ENCODE measurements at regions not wholly inside any gene's neighbourhood (a gene's known extent, or its start where the extent isn't known, plus 50 kb on each side); places are given as distances from the start of the nearest gene placed in this dataset.

DNA sequence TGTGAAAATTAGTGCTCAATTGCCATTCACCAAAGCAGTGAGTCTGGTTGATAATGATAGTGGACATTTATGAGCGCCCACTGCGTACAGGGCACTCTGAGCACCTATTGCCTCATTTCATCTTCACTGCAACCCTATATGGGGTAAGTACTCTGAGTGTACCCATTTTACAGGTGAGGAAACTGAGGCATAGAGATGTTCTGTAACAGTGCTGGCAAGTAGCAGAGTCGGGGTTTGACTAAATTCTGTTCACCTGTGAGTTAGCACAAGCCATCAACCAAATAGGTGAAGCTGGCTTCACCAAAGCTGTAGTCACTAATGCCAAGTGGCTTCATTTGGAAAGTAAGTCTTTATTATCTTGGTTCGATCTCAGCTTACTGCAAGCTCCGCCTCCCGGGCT is 135.8 kb downstream of the SPAG6 start:
- H4K5ac ChIP-seq (ENCODE audit: low read depth, low read length), result no peak overlapping the region
- H3K36me3 ChIP-seq (ENCODE audit: control insufficient read depth, insufficient read depth, low read length), result no peaks in the 10 kb centered on the region
- ChIA-PET CTCF (no interaction called here), POLR2A (ENCODE audit: unreplicated experiment) (no interaction called here)
- H2BK15ac ChIP-seq (ENCODE audit: low read depth, low read length), result no peak overlapping the region
- no peaks in the 10 kb centered on the region for H3K4me1 ChIP-seq (ENCODE audit: control insufficient read depth, insufficient read depth, low read length)
- intact Hi-C loops (cut with micrococcal nuclease), result no loop called here
- 40% methylated on average over 1 of the region's 6 CpGs; no CpG with 5 or more reads in 1 of the 2 experiments for WGBS, 2 experiments (ENCODE audit: extremely low coverage in 2 of 2, insufficient read length in 1 of 2)
- H3K14ac ChIP-seq (replicated peaks; ENCODE audit: low read depth, low read length), result no peak overlapping the region
- no peak overlapping the region for H2AK5ac ChIP-seq (ENCODE audit: low read depth, low read length)
- H2AK9ac ChIP-seq (replicated peaks; ENCODE audit: low read depth, low read length, poor library complexity), result no peak overlapping the region
- peaks cover 6% of the 10 kb centered on the region; the same call in 1 of the 2 replicates for H3K9me3 ChIP-seq (ENCODE audit: control insufficient read depth, insufficient read depth, low read length)
- H3K56ac ChIP-seq (ENCODE audit: extremely low read depth, insufficient read depth, low read length), result no peak overlapping the region
- H3K18ac ChIP-seq (ENCODE audit: low read depth, low read length), result no peak overlapping the region
- H3K27me3 ChIP-seq (ENCODE audit: control insufficient read depth, insufficient read depth, low read length), result peaks cover 46% of the 10 kb centered on the region
- ATAC-seq (ENCODE audit: low read depth) (no peak), DNase-seq (no peak)
- H3K79me1 ChIP-seq (ENCODE audit: low read depth in 1 of 2, low read length in 2 of 2), result no peaks in the 10 kb centered on the region
- H2BK20ac ChIP-seq (ENCODE audit: low read depth, low read length), result no peak overlapping the region
- no peak overlapping the region for H2BK120ac ChIP-seq (ENCODE audit: low read depth, low read length)
- H3K4me2 ChIP-seq (ENCODE audit: low read depth, low read length), result no peak overlapping the region
- H2AFZ ChIP-seq (replicated peaks; ENCODE audit: low read length, poor library complexity), result no peak overlapping the region
- no peak overlapping the region for H3K27ac ChIP-seq (ENCODE audit: insufficient read depth, low read length)
- no peak overlapping the region for H3K4me3 ChIP-seq (ENCODE audit: insufficient read depth, low read depth, low read length)
- in situ Hi-C loops (cut with MboI; ENCODE audit: low sequenced_read_pairs), result no loop called here
- no peak overlapping the region for H3K9ac ChIP-seq (ENCODE audit: low read depth, low read length)
- H4K91ac ChIP-seq (ENCODE audit: insufficient read depth, low read depth, low read length), result no peak overlapping the region
- H4K8ac ChIP-seq (ENCODE audit: low read depth in 2 of 2, low read length in 2 of 2), result no peak overlapping the region
- no peak for TF ChIP-seq RAD21 (IDR thresholded peaks at IDR 0.05; ENCODE audit: low read length)
- TF ChIP-seq, protein P1, sequence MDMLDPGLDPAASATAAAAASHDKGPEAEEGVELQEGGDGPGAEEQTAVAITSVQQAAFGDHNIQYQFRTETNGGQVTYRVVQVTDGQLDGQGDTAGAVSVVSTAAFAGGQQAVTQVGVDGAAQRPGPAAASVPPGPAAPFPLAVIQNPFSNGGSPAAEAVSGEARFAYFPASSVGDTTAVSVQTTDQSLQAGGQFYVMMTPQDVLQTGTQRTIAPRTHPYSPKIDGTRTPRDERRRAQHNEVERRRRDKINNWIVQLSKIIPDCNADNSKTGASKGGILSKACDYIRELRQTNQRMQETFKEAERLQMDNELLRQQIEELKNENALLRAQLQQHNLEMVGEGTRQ (IDR thresholded peaks at IDR 0.05; ENCODE audit: low read depth, low read length), result no peak
- TF ChIP-seq MAFK (IDR thresholded peaks at IDR 0.05; ENCODE audit: low read depth, low read length), result no peak
- no peak for TF ChIP-seq NFE2L2 (IDR thresholded peaks at IDR 0.05; ENCODE audit: low read depth, low read length)
- no peak for TF ChIP-seq MAZ (IDR thresholded peaks at IDR 0.05; ENCODE audit: borderline replicate concordance, low read depth, low read length)
- H3K23ac ChIP-seq (ENCODE audit: low read depth, low read length), result no peak overlapping the region
- no peaks in the 10 kb centered on the region for H4K20me1 ChIP-seq (ENCODE audit: insufficient read depth, low read length)
- H3K9me1 ChIP-seq (ENCODE audit: insufficient read depth, low read length), result no peaks in the 10 kb centered on the region
- dilution Hi-C loops (cut with HindIII; ENCODE audit: low sequenced_read_pairs, unreplicated experiment), result no loop called here
- no TSS peak for BruUV-seq (replicated peaks)
- H3K4ac ChIP-seq (ENCODE audit: low read depth, low read length), result no peak overlapping the region
- no peak overlapping the region for H2BK5ac ChIP-seq (ENCODE audit: low read depth, low read length, poor library complexity, severe bottlenecking)

Measured in IMR-90 (cell line).